ENCODE measurements at regions not wholly inside any gene's neighbourhood (a gene's known extent, or its start where the extent isn't known, plus 50 kb on each side); places are given as distances from the start of the nearest gene placed in this dataset.

DNA sequence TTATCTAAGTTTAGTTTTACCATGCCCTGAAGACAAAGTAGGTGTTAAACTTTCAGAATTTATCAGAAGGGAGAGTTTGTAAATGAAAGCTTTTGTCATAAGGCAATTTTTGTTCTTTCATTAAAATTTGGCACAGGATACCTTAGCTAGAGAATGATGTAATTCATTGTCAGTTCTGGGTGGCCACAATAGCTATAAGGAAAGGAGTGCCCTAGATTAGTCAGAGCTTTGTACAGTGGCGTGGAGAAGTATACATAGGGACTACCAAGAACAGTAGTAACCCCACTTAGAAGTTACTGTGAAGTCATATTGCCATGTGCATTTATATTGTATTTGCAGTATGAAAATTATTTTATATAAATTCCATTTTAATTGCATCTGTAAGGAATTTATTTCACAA, 126.3 kb upstream of the CARD18 start:
- no peaks in the 10 kb centered on the region for H3K27me3 ChIP-seq (ENCODE audit: insufficient read depth, low read depth, low read length)
- H3K9me2 ChIP-seq (ENCODE audit: insufficient read depth, low read length): no peaks in the 10 kb centered on the region
- no peak overlapping the region for H3K4me3 ChIP-seq (ENCODE audit: low read length)
- no peaks in the 10 kb centered on the region for H3K79me2 ChIP-seq (replicated peaks; ENCODE audit: insufficient read depth, low read length)
- TF ChIP-seq RAD21 (conservative IDR thresholded peaks at IDR 0.05): no peak
- no peak for TF ChIP-seq SMC3 (conservative IDR thresholded peaks at IDR 0.05; ENCODE audit: poor library complexity)
- TF ChIP-seq MXI1 (conservative IDR thresholded peaks at IDR 0.05; ENCODE audit: poor library complexity, severe bottlenecking): no peak
- TF ChIP-seq EZH2 (IDR thresholded peaks at IDR 0.05; ENCODE audit: borderline replicate concordance, insufficient read depth, low read length, poor library complexity, severe bottlenecking): no peak
- TF ChIP-seq, protein P1, sequence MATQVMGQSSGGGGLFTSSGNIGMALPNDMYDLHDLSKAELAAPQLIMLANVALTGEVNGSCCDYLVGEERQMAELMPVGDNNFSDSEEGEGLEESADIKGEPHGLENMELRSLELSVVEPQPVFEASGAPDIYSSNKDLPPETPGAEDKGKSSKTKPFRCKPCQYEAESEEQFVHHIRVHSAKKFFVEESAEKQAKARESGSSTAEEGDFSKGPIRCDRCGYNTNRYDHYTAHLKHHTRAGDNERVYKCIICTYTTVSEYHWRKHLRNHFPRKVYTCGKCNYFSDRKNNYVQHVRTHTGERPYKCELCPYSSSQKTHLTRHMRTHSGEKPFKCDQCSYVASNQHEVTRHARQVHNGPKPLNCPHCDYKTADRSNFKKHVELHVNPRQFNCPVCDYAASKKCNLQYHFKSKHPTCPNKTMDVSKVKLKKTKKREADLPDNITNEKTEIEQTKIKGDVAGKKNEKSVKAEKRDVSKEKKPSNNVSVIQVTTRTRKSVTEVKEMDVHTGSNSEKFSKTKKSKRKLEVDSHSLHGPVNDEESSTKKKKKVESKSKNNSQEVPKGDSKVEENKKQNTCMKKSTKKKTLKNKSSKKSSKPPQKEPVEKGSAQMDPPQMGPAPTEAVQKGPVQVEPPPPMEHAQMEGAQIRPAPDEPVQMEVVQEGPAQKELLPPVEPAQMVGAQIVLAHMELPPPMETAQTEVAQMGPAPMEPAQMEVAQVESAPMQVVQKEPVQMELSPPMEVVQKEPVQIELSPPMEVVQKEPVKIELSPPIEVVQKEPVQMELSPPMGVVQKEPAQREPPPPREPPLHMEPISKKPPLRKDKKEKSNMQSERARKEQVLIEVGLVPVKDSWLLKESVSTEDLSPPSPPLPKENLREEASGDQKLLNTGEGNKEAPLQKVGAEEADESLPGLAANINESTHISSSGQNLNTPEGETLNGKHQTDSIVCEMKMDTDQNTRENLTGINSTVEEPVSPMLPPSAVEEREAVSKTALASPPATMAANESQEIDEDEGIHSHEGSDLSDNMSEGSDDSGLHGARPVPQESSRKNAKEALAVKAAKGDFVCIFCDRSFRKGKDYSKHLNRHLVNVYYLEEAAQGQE (IDR thresholded peaks at IDR 0.05; ENCODE audit: borderline replicate concordance): no peak
- no peak for TF ChIP-seq EP300 (conservative IDR thresholded peaks at IDR 0.05; ENCODE audit: poor library complexity, severe bottlenecking)
- TF ChIP-seq POLR2AphosphoS5 (IDR thresholded peaks at IDR 0.05): no peak
- TF ChIP-seq, protein P2, sequence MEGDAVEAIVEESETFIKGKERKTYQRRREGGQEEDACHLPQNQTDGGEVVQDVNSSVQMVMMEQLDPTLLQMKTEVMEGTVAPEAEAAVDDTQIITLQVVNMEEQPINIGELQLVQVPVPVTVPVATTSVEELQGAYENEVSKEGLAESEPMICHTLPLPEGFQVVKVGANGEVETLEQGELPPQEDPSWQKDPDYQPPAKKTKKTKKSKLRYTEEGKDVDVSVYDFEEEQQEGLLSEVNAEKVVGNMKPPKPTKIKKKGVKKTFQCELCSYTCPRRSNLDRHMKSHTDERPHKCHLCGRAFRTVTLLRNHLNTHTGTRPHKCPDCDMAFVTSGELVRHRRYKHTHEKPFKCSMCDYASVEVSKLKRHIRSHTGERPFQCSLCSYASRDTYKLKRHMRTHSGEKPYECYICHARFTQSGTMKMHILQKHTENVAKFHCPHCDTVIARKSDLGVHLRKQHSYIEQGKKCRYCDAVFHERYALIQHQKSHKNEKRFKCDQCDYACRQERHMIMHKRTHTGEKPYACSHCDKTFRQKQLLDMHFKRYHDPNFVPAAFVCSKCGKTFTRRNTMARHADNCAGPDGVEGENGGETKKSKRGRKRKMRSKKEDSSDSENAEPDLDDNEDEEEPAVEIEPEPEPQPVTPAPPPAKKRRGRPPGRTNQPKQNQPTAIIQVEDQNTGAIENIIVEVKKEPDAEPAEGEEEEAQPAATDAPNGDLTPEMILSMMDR (IDR thresholded peaks at IDR 0.05; ENCODE audit: poor library complexity, severe bottlenecking): no peak
- TF ChIP-seq TAF1 (IDR thresholded peaks at IDR 0.05; ENCODE audit: low read depth): no peak
- H3K9ac ChIP-seq (ENCODE audit: low read length): no peak overlapping the region
- H3K36me3 ChIP-seq (ENCODE audit: insufficient read depth, low read length): no peaks in the 10 kb centered on the region
- no peak overlapping the region for H2AFZ ChIP-seq (ENCODE audit: low read depth, low read length)
- H3K4me2 ChIP-seq (ENCODE audit: low read length): no peak overlapping the region
- no peaks in the 10 kb centered on the region for H3K9me3 ChIP-seq (ENCODE audit: low read length)
- no peaks in the 10 kb centered on the region for H3F3A ChIP-seq (ENCODE audit: insufficient read depth, low read length, poor library complexity, severe bottlenecking)
- no peak overlapping the region for H3K27ac ChIP-seq (ENCODE audit: low read length)
- no peaks in the 10 kb centered on the region for H4K20me1 ChIP-seq (ENCODE audit: insufficient read depth)

DNA sequence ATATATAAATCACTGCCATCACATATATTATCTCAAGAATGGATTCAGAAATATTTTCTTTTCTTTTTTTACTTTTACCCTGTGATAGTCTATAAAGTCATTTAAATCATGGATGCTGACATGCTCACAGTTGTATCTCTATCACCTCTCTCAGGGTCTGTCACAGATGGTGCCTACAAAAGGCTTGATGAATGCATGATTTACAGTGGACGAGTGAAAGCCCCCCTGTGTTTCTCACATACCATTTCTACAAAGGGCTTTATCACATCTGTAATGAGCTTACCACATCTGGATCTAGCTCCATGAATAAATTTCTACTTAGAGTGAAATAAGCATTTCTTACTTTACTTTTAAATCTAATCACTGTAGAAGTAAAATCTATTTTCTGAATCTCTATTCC, 121.4 kb upstream of the CARD18 start:
- TF ChIP-seq, protein P1 (IDR thresholded peaks at IDR 0.05; ENCODE audit: borderline replicate concordance): no peak
- TF ChIP-seq, protein P2 (IDR thresholded peaks at IDR 0.05; ENCODE audit: poor library complexity, severe bottlenecking): no peak
- TF ChIP-seq MXI1 (conservative IDR thresholded peaks at IDR 0.05; ENCODE audit: poor library complexity, severe bottlenecking) (no peak), EP300 (conservative IDR thresholded peaks at IDR 0.05; ENCODE audit: poor library complexity, severe bottlenecking) (no peak), EZH2 (IDR thresholded peaks at IDR 0.05; ENCODE audit: borderline replicate concordance, insufficient read depth, low read length, poor library complexity, severe bottlenecking) (no peak), SMC3 (conservative IDR thresholded peaks at IDR 0.05; ENCODE audit: poor library complexity) (no peak), RAD21 (conservative IDR thresholded peaks at IDR 0.05) (no peak), TAF1 (IDR thresholded peaks at IDR 0.05; ENCODE audit: low read depth) (no peak), POLR2AphosphoS5 (IDR thresholded peaks at IDR 0.05) (no peak)
- H3K9me2 ChIP-seq (ENCODE audit: insufficient read depth, low read length): no peaks in the 10 kb centered on the region

More for the DNA sequence above, 121.4 kb upstream of the CARD18 start:
- H3K9ac ChIP-seq (ENCODE audit: low read length): no peak overlapping the region
- H2AFZ ChIP-seq (ENCODE audit: low read depth, low read length): no peak overlapping the region
- H3K27ac ChIP-seq (ENCODE audit: low read length): no peak overlapping the region
- no peaks in the 10 kb centered on the region for H3K27me3 ChIP-seq (ENCODE audit: insufficient read depth, low read depth, low read length)
- H3K4me3 ChIP-seq (ENCODE audit: low read length): no peak overlapping the region
- H3K9me3 ChIP-seq (ENCODE audit: low read length): no peaks in the 10 kb centered on the region
- no peaks in the 10 kb centered on the region for H3F3A ChIP-seq (ENCODE audit: insufficient read depth, low read length, poor library complexity, severe bottlenecking)
- H3K36me3 ChIP-seq (ENCODE audit: insufficient read depth, low read length): no peaks in the 10 kb centered on the region
- H3K4me2 ChIP-seq (ENCODE audit: low read length): no peak overlapping the region
- no peaks in the 10 kb centered on the region for H3K79me2 ChIP-seq (replicated peaks; ENCODE audit: insufficient read depth, low read length)
- H4K20me1 ChIP-seq (ENCODE audit: insufficient read depth): no peaks in the 10 kb centered on the region
